Choroid plexus epithelial cell (primary cell): ENCODE measurements at regions not wholly inside any gene's neighbourhood (a gene's known extent, or its start where the extent isn't known, plus 50 kb on each side); places are given as distances from the start of the nearest gene placed in this dataset.

ENCODE experiments used
- DNase-seq: peaks from one replicate; pipeline ENCODE4 v3.0.0-alpha.2; 2010; ENCODE audit warnings: low read depth
- H3K4me3 ChIP-seq: 2 replicates; pipeline ENCODE4 v1.5.1; 2011; ENCODE audit warnings: low read depth, mild to moderate bottlenecking, control low read depth, low read length, moderate library complexity
- CTCF ChIP-seq: conservative IDR thresholded peaks from 2 replicates; pipeline ENCODE4 v1.5.1; 2011; ENCODE audit warnings: low read depth, mild to moderate bottlenecking, control low read depth, inconsistent platforms, low read length, moderate library complexity

DNA sequence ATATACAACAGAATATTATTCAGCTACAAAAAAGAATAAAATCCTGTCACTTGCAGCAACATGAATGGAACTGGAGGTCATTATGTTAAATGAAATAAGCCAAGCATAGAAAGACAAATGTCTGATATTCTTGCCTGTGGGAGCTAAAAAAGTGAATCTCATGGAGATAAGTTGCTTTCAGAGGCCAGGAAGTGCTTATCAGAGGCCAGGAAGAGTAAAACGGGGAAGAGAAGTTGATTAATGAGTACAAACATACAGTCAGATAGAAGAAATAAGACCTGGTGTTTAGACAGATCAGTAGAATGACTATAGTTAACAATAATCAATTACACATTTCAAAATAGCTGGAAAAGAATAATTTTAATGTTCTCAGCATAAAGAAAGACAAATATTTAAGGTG lies 54.4 kb upstream of the CPHXL start:
- DNase-seq: no peak
- H3K4me3 ChIP-seq: no peak overlapping the region
- no peak for TF ChIP-seq CTCF

DNA sequence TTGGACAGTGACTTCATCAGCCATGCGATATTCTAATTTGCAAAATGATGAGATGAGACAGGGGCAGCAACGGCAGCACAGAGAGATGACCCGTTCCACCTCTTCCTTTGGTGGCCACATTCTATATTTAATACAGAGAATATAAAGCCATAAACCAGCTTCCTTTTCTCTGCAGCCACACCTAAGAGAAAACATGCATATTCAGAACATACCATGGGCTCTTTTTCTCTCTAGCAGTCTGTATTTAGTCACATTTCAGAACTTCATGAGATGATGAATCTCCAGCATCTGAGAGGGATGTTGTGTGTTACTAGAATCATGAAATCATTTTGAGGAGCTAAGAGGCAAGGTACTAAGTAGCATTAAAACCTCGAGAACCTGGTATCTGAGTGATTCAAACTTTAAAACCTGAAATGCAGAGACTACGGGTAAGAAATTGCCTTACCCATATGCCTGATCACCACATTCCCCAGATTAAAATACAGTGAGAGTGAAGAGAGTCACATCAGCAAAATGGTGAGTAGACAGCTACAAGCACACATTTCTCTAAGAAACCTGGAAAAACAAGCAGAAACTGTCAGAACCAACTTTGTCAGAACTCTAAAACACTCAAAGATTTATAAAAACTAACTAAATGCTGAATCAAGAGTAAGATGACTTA lies 55.5 kb upstream of the CPHXL start:
- no peak for DNase-seq
- H3K4me3 ChIP-seq: no peak overlapping the region
- no peak for TF ChIP-seq CTCF

DNA sequence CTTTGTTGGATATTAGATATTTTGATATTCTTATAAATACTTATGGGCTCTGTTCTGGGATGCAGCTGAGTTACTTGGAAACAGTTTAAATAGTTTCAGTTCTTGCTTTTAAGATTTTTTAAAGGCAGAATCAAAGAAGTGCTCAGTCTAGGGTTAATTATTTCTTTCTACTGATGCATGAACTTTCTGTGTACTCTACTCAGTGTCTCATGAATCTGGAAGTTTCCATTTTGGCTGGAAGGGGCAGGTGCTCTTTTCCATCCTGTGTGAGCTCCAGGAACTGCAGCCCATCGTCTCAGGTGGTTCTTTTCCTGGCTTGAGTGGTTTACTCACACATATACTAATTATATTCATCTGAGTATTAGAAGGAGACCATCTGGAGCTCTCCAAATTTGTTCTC lies 61.1 kb upstream of the CPHXL start:
- no peak overlapping the region for H3K4me3 ChIP-seq
- no peak for TF ChIP-seq CTCF
- no peak for DNase-seq

GRCh38 chr16:75789237-75789636 lies 62.9 kb upstream of the CPHXL start:
- H3K4me3 ChIP-seq: no peak overlapping the region
- peak; percentile 70 for TF ChIP-seq CTCF
- DNase-seq: peak; percentile 66

DNA sequence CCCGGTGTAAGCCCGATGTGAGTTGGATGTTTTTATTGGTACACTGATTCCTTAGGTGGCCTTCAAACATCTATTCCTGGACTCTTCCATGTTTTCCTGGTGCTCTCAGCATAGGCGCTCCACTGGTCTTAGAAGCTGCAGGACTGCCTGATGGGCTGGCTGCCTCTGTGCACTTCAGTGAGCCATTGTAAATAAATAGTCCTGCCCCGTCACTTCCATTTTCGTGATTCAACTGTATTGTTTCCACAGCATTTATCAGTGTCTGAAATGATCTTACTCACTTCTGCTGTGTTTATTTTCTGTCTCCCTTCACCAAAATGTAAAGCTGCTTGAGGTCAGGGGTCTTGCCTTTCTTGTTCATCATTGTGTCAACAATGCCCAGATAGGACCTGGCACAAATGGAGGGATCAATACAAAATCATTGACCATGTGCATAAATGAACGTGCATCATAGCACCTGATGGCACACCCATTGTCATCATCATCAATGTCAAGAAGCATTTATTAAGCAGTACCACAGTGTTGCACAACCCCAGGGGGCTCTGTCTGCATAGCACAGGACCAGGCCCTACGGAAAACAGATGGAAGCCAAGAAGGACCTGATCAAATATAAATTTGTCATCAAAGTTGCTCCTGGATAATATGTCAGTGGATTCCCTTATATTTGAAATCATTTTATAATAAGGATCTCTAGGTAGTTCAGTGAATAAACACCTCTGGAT lies 66.6 kb upstream of the CPHXL start:
- DNase-seq: no peak
- H3K4me3 ChIP-seq: no peak overlapping the region
- TF ChIP-seq CTCF: no peak

- TF ChIP-seq CTCF: no peak
- no peak overlapping the region for H3K4me3 ChIP-seq
- no peak for DNase-seq
Measured at GRCh38 chr16:75793641-75794040, 67.4 kb upstream of the CPHXL start.

GRCh38 chr16:75794426-75794825 lies 68.1 kb upstream of the CPHXL start:
- TF ChIP-seq CTCF: no peak
- no peak for DNase-seq
- no peak overlapping the region for H3K4me3 ChIP-seq
